Fibroblast of lung (primary cell): ENCODE measurements at regions not wholly inside any gene's neighbourhood (a gene's known extent, or its start where the extent isn't known, plus 50 kb on each side); places are given as distances from the start of the nearest gene placed in this dataset.
"Not testable (repeated sequence)": the region's sequence is repeated elsewhere in the genome, so short reads cannot be mapped to it uniquely, and the experiment has no call there.

Source experiments
- DNase-seq, 2 donors: peaks; one replicate each; pipeline versions ENCODE4 v3.0.0 to v3.0.0-alpha.2; 2010; ENCODE audit warnings: low read depth in 2 of 2
- H2AFZ ChIP-seq: 2 replicates; pipeline ENCODE4 v1.5.1; 2012; ENCODE audit warnings: low read length, control low read depth, inconsistent platforms
- H3K27ac ChIP-seq: 2 replicates; pipeline ENCODE4 v1.5.1; 2011; ENCODE audit warnings: low read length, control low read depth; ENCODE audit not compliant: insufficient read depth
- H3K27me3 ChIP-seq: 2 replicates; pipeline ENCODE4 v1.5.1; 2011; ENCODE audit warnings: mild to moderate bottlenecking, low read length; ENCODE audit not compliant: control insufficient read depth, insufficient read depth
- H3K36me3 ChIP-seq: 2 replicates; pipeline ENCODE4 v1.5.1; 2011; ENCODE audit warnings: low read length; ENCODE audit not compliant: control insufficient read depth, insufficient read depth
- H3K4me1 ChIP-seq: 2 replicates; pipeline ENCODE4 v1.5.1; 2011; ENCODE audit warnings: low read length; ENCODE audit not compliant: control insufficient read depth, insufficient read depth; ENCODE audit errors: extremely low read depth
- H3K4me2 ChIP-seq: 2 replicates; pipeline ENCODE4 v1.5.1; 2011; ENCODE audit warnings: low read length, control low read depth; ENCODE audit not compliant: insufficient read depth; ENCODE audit errors: extremely low read depth
- H3K4me3 ChIP-seq, 4 experiments: fragments of 200-600 bp in 1 of 4; sonication (generic) in 1 of 4; replicated peaks in 1 of 4; 2 replicates each; pipeline ENCODE4 v1.5.1; 2011 to 2016; ENCODE audit warnings: low read length in 4 of 4, low read depth in 3 of 4, mild to moderate bottlenecking in 3 of 4, control low read depth in 2 of 4, inconsistent platforms in 1 of 4, mixed read lengths in 1 of 4; ENCODE audit not compliant: insufficient read depth in 1 of 4; ENCODE audit errors: control extremely low read depth in 1 of 4
- H3K79me2 ChIP-seq: 2 replicates; pipeline ENCODE4 v1.5.1; 2012; ENCODE audit warnings: mild to moderate bottlenecking, low read length, inconsistent platforms; ENCODE audit not compliant: control insufficient read depth, insufficient read depth
- H3K9ac ChIP-seq: 2 replicates; pipeline ENCODE4 v1.5.1; 2011; ENCODE audit warnings: mild to moderate bottlenecking, low read length, control low read depth; ENCODE audit not compliant: insufficient read depth
- H3K9me3 ChIP-seq: 2 replicates; pipeline ENCODE4 v1.5.1; 2012; ENCODE audit warnings: low read depth, low read length; ENCODE audit not compliant: control insufficient read depth, insufficient read depth
- H4K20me1 ChIP-seq: 2 replicates; pipeline ENCODE4 v1.5.1; 2011; ENCODE audit warnings: low read length; ENCODE audit not compliant: control insufficient read depth, insufficient read depth; ENCODE audit errors: extremely low read depth
- EZH2 ChIP-seq: IDR thresholded peaks from 2 replicates; pipeline ENCODE4 v1.5.1; 2012; ENCODE audit warnings: low read length, control low read depth, mild to moderate bottlenecking; ENCODE audit errors: missing control alignments
- TF ChIP-seq, protein P1 (sequence below), 2 donors: IDR thresholded peaks in 1 of 2; conservative IDR thresholded peaks in 1 of 2; 1 replicate in 1 of 2; 2 replicates in 1 of 2; pipeline ENCODE4 v1.5.1; 2011 to 2012; ENCODE audit warnings: low read length in 2 of 2, control low read depth in 1 of 2, inconsistent platforms in 1 of 2, low read depth in 1 of 2, mild to moderate bottlenecking in 1 of 2

DNA sequence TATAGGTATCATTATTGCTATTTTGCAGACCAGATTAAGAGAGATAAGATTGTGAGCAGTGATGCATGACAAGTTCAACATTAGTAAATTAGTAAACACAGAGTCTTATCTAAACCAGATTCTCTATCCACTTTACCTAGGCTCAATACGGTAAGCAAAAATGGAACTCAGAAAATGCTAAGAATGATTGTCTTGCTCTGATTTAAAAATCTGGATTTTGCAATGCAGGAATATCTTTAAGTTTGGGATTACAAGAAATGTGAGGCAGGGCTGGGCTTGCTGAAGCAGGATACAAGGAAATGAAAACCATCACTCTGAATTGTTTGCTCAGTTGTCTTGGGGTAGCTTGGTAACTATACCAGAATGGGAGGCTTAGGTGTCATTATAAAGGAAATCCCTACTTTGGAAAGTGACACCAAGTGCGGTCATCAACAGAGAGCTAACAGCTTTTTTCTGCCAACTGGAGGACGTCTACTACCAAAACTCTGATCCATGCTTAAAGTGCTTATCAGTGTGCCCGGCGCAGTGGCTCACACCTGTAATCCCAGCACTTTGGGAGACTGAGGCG lies 332.7 kb upstream of the RUNX1 start:
- Histone ChIP-seq H3K27me3 (no peaks in the 10 kb centered on the region), H3K4me2 (no peak overlapping the region), H3K9ac (no peak overlapping the region), H3K27ac (no peak overlapping the region), H3K36me3 (no peaks in the 10 kb centered on the region), H2AFZ (no peak overlapping the region), H3K4me3 (no peak overlapping the region), H3K9me3 (no peaks in the 10 kb centered on the region), H3K4me1 (no peaks in the 10 kb centered on the region), H3K79me2 (no peaks in the 10 kb centered on the region), H4K20me1 (no peaks in the 10 kb centered on the region)
- TF ChIP-seq, protein P1, sequence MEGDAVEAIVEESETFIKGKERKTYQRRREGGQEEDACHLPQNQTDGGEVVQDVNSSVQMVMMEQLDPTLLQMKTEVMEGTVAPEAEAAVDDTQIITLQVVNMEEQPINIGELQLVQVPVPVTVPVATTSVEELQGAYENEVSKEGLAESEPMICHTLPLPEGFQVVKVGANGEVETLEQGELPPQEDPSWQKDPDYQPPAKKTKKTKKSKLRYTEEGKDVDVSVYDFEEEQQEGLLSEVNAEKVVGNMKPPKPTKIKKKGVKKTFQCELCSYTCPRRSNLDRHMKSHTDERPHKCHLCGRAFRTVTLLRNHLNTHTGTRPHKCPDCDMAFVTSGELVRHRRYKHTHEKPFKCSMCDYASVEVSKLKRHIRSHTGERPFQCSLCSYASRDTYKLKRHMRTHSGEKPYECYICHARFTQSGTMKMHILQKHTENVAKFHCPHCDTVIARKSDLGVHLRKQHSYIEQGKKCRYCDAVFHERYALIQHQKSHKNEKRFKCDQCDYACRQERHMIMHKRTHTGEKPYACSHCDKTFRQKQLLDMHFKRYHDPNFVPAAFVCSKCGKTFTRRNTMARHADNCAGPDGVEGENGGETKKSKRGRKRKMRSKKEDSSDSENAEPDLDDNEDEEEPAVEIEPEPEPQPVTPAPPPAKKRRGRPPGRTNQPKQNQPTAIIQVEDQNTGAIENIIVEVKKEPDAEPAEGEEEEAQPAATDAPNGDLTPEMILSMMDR (conservative IDR thresholded peaks at IDR 0.05 in 1 of 2, IDR thresholded peaks at IDR 0.05 in 1 of 2; ENCODE audit: low read depth in 1 of 2, low read length in 2 of 2), result no peak
- TF ChIP-seq EZH2, result no peak
- DNase-seq, result no peak

DNA sequence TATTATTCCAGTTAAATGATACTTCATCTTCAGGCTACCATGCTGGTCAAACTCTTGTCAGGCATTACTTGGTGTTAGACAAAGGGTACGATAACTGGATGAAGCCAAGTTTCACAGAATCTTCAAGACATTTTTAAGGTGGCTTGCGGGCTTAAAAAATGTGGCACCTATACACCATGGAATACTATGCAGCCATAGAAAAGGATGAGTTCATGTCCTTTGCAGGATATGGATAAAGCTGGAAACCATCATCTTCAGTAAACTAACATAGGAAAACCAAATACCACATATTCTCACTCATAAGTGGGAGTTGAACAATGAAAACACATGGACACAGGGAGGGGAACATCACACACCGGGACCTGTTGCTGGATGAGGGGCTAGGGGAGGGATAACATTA lies 331.2 kb upstream of the RUNX1 start:
- H4K20me1 ChIP-seq, H3K9ac ChIP-seq, H3K27ac ChIP-seq, H3K79me2 ChIP-seq, H3K27me3 ChIP-seq, H3K36me3 ChIP-seq, H3K4me3 ChIP-seq, H3K4me2 ChIP-seq, H3K4me1 ChIP-seq, H2AFZ ChIP-seq, H3K9me3 ChIP-seq, DNase-seq: not testable (repeated sequence)

- Histone ChIP-seq H3K27ac (no peak overlapping the region), H4K20me1 (no peaks in the 10 kb centered on the region), H3K9me3 (no peaks in the 10 kb centered on the region), H3K27me3 (no peaks in the 10 kb centered on the region), H3K4me1 (no peaks in the 10 kb centered on the region), H3K79me2 (no peaks in the 10 kb centered on the region), H3K36me3 (no peaks in the 10 kb centered on the region), H3K9ac (no peak overlapping the region), H3K4me2 (no peak overlapping the region), H3K4me3 (no peak overlapping the region), H2AFZ (no peak overlapping the region)
- DNase-seq, result no peak
- no peak for TF ChIP-seq EZH2
- TF ChIP-seq, protein P1 (conservative IDR thresholded peaks at IDR 0.05 in 1 of 2, IDR thresholded peaks at IDR 0.05 in 1 of 2; ENCODE audit: low read depth in 1 of 2, low read length in 2 of 2), result no peak
These were observed 329.8 kb upstream of the RUNX1 start for GRCh38 chr21:35378881-35379280.
